RWPE2 (cell line): ENCODE measurements at regions not wholly inside any gene's neighbourhood (a gene's known extent, or its start where the extent isn't known, plus 50 kb on each side); places are given as distances from the start of the nearest gene placed in this dataset.

Experiments
- ATAC-seq: fragments of 200-7000 bp; cut with Tn5 transposase; 3 replicates; pipeline ENCODE4 v1.9.1; 2021; ENCODE audit warnings: low read depth
- DNase-seq: peaks from one replicate; pipeline ENCODE4 v3.0.0-alpha.2; 2020; ENCODE audit warnings: low spot score
- H3K27ac ChIP-seq: fragments of 450-650 bp; 2 replicates; pipeline ENCODE4 v1.5.1; 2017; ENCODE audit warnings: mild to moderate bottlenecking; ENCODE audit not compliant: poor library complexity, severe bottlenecking
- H3K27me3 ChIP-seq: fragments of 250-450 bp; sonication (Bioruptor Pico); 2 replicates; pipeline ENCODE4 v1.5.1; 2021; ENCODE audit warnings: mild to moderate bottlenecking, moderate library complexity; ENCODE audit not compliant: insufficient read depth, poor library complexity, severe bottlenecking
- H3K36me3 ChIP-seq: fragments of 250-450 bp; sonication (Bioruptor Pico); 2 replicates; pipeline ENCODE4 v1.5.1; 2020; ENCODE audit warnings: low read depth, mild to moderate bottlenecking, moderate library complexity
- H3K4me1 ChIP-seq: fragments of 250-450 bp; sonication (Bioruptor Pico); 2 replicates; pipeline ENCODE4 v1.5.1; 2021; ENCODE audit warnings: mild to moderate bottlenecking, moderate library complexity; ENCODE audit not compliant: insufficient read depth, poor library complexity, severe bottlenecking
- H3K4me3 ChIP-seq: fragments of 250-450 bp; sonication (Bioruptor Pico); 2 replicates; pipeline ENCODE4 v1.5.1; 2021; ENCODE audit warnings: mild to moderate bottlenecking, moderate library complexity; ENCODE audit not compliant: severe bottlenecking
- H3K9me3 ChIP-seq: fragments of 250-450 bp; sonication (Bioruptor Pico); 2 replicates; pipeline ENCODE4 v1.5.1; 2021; ENCODE audit warnings: mild to moderate bottlenecking, moderate library complexity; ENCODE audit not compliant: severe bottlenecking
- TF ChIP-seq, protein P1 (sequence below): fragments of 450-650 bp; IDR thresholded peaks from one replicate; pipeline ENCODE4 v1.5.1; 2017; ENCODE audit warnings: mild to moderate bottlenecking, moderate library complexity; ENCODE audit not compliant: poor library complexity, severe bottlenecking

DNA sequence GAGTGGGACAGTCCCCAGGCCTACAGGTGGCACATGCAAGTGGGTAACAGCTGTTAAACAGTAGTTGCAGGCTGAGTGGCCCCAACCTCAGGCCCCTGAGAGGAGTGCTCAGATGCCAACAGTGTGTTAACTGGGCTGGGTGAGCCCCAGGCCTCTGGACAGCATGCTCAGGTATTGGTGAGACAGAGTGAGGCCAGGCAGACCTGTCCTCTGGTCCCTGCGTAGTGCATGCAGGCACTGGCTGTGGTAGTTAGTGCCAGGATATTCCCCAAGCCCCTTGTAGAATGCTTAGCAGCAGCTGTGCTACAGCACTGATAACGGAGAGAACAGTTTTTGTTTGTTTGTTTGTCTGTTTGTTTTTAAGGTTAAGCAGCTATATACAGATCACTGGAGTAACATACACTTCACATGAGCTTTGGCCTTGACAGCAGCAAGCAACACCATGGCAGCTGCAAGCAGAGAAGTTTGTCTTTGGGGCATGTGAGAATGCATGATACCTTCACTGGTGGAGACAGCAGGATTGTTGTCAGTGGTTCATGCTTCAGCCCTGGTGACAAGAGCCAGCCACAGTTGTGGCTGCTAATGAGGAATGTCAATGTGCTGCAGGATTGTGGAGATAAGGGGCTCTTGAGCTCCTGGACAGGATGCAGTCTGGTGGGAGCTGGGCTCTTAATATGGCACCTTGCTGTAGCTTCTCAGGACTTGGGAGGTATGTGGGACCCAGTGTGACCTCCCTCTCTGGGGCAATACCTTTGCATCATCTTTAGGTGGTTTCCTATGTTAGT, 614.4 kb downstream of the CDH11 start:
- TF ChIP-seq, protein P1, sequence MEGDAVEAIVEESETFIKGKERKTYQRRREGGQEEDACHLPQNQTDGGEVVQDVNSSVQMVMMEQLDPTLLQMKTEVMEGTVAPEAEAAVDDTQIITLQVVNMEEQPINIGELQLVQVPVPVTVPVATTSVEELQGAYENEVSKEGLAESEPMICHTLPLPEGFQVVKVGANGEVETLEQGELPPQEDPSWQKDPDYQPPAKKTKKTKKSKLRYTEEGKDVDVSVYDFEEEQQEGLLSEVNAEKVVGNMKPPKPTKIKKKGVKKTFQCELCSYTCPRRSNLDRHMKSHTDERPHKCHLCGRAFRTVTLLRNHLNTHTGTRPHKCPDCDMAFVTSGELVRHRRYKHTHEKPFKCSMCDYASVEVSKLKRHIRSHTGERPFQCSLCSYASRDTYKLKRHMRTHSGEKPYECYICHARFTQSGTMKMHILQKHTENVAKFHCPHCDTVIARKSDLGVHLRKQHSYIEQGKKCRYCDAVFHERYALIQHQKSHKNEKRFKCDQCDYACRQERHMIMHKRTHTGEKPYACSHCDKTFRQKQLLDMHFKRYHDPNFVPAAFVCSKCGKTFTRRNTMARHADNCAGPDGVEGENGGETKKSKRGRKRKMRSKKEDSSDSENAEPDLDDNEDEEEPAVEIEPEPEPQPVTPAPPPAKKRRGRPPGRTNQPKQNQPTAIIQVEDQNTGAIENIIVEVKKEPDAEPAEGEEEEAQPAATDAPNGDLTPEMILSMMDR = no peak
- no peak overlapping the region for H3K4me3 ChIP-seq

DNA sequence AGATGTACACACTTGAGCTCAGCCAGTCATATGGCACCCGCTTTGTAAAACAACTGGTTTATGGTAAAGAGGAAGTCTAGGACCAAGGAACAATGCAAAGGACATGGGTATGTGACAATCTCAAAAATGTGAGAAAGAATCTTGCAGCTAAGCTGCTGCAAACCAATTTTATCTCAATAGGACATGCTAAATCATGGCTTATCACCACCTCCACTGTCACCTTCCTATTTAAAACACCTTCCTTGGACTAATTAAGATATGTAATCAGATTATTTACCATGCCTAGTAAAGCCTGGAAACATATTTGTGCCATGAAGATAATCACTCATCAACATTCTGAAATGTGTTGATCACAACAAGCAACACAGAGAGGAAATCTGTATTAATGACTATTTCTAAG, 622.7 kb downstream of the CDH11 start:
- TF ChIP-seq, protein P1 = no peak
- Histone ChIP-seq H3K9me3 (peaks cover 3% of the 10 kb centered on the region), H3K27ac (no peak overlapping the region), H3K27me3 (peaks cover 22% of the 10 kb centered on the region), H3K4me3 (no peak overlapping the region), H3K36me3 (no peaks in the 10 kb centered on the region), H3K4me1 (no peaks in the 10 kb centered on the region)
- ATAC-seq (no peak), DNase-seq (no peak)

More for the DNA sequence above, 614.4 kb downstream of the CDH11 start:
- DNase-seq (no peak), ATAC-seq (no peak)
- no peak overlapping the region for H3K27ac ChIP-seq
- H3K36me3 ChIP-seq = no peaks in the 10 kb centered on the region
- peaks cover 14% of the 10 kb centered on the region for H3K27me3 ChIP-seq
- H3K9me3 ChIP-seq = no peaks in the 10 kb centered on the region
- H3K4me1 ChIP-seq = no peaks in the 10 kb centered on the region

DNA sequence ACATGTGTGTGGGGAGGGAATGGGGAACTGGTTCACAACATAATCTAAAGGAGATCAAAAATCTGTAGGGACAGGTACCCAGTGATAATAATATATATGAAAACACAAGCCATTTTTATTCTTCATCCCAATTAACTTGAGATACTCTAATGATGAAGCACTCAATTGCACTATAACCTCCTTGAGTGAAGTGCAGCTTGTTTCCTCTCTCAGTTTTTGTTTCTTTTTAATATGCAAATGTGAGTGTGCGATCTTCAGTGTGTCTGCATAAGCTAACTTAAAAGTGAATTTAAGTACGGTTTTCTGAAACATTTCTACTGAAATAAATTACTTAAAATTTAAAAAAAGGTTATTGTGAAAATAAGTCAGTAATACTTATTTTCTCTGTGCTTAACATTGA, 623.5 kb downstream of the CDH11 start:
- peaks cover 16% of the 10 kb centered on the region for H3K27me3 ChIP-seq
- H3K4me1 ChIP-seq = no peaks in the 10 kb centered on the region
- DNase-seq (no peak), ATAC-seq (no peak)
- H3K4me3 ChIP-seq = no peak overlapping the region
- H3K27ac ChIP-seq = no peak overlapping the region
- peaks cover 3% of the 10 kb centered on the region for H3K9me3 ChIP-seq
- H3K36me3 ChIP-seq = no peaks in the 10 kb centered on the region
- TF ChIP-seq, protein P1 = no peak

DNA sequence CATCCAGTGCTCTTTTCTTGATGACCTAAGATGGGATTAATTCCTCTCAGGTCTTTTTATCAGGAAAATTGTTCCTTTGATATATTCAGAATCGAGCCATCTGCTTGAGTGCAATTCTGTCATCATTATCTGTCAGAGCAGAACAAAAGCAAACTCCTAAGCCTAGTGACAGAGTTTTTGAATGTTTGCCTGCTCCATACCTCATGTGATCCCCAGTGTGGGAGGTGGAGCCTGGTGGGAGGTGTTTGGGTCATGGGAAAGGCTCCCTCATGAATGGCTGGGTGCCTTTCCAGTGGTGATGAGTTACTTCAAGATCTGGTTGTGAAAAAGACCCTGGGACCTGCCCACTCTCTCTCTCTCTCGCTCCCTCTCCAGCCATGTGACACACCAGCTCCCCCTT, 628.2 kb downstream of the CDH11 start:
- no peaks in the 10 kb centered on the region for H3K36me3 ChIP-seq
- no peaks in the 10 kb centered on the region for H3K4me1 ChIP-seq
- no peak for DNase-seq
- ATAC-seq = no peak
- H3K4me3 ChIP-seq = no peak overlapping the region
- H3K27ac ChIP-seq = no peak overlapping the region
- TF ChIP-seq, protein P1 = no peak
- H3K9me3 ChIP-seq = no peaks in the 10 kb centered on the region
- H3K27me3 ChIP-seq = no peaks in the 10 kb centered on the region

DNA sequence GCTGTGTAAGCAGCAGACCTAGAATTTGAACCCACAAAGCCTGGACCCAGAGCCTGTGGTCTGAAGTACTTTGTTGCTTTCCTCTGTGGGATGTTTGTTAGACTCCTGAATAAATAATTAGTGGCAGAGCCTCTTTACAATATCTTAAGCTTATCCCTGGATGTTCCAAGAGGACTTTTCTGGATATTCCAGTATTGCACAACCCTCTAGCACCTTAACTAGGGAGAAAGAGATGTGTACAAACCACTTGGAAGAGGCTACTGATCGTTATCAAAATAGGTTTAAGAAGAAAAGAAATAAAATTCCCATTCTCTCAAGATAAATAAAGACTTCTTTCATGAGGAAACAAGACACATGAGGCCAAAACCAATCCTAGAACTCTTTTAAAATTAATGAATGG, 632.4 kb downstream of the CDH11 start:
- Histone ChIP-seq H3K4me3 (no peak overlapping the region), H3K4me1 (no peaks in the 10 kb centered on the region), H3K27me3 (no peaks in the 10 kb centered on the region), H3K27ac (no peak overlapping the region), H3K36me3 (no peaks in the 10 kb centered on the region), H3K9me3 (no peaks in the 10 kb centered on the region)
- no peak for ATAC-seq
- DNase-seq = no peak
- TF ChIP-seq, protein P1 = no peak
